ENCODE measurements at regions not wholly inside any gene's neighbourhood (a gene's known extent, or its start where the extent isn't known, plus 50 kb on each side); places are given as distances from the start of the nearest gene placed in this dataset.

- Histone ChIP-seq H3K9me3 (ENCODE audit: insufficient read depth, low read depth, low read length) (peaks cover 4% of the 10 kb centered on the region; the same call in 1 of the 2 replicates), H3K4me3 (ENCODE audit: low read length) (no peak overlapping the region), H3K36me3 (ENCODE audit: insufficient read depth, low read length) (no peaks in the 10 kb centered on the region), H3K9ac (ENCODE audit: low read depth, low read length) (no peak overlapping the region), H3K4me1 (ENCODE audit: insufficient read depth, low read length) (no peaks in the 10 kb centered on the region), H3K27ac (ENCODE audit: low read depth, low read length) (no peak overlapping the region), H3K27me3 (ENCODE audit: insufficient read depth, low read length) (no peaks in the 10 kb centered on the region)
- WGBS = 96% methylated on average over 2 of the region's 2 CpGs
Observed at GRCh38 chr21:41627428-41627827, 119.5 kb upstream of the TMPRSS2 start.

- no peak overlapping the region for H3K4me3 ChIP-seq (ENCODE audit: low read length)
- H3K36me3 ChIP-seq (ENCODE audit: insufficient read depth, low read length) = no peaks in the 10 kb centered on the region
- no peaks in the 10 kb centered on the region for H3K4me1 ChIP-seq (ENCODE audit: insufficient read depth, low read length)
- H3K27ac ChIP-seq (ENCODE audit: low read depth, low read length) = no peak overlapping the region
- peaks cover 4% of the 10 kb centered on the region; the same call in 1 of the 2 replicates for H3K9me3 ChIP-seq (ENCODE audit: insufficient read depth, low read depth, low read length)
- no peaks in the 10 kb centered on the region for H3K27me3 ChIP-seq (ENCODE audit: insufficient read depth, low read length)
- 75% methylated on average over 5 of the region's 6 CpGs for WGBS
- no peak overlapping the region for H3K9ac ChIP-seq (ENCODE audit: low read depth, low read length)
Observed at GRCh38 chr21:41626021-41626420, 118.1 kb upstream of the TMPRSS2 start.

GRCh38 chr21:41625428-41625827 lies 117.5 kb upstream of the TMPRSS2 start:
- Histone ChIP-seq H3K36me3 (ENCODE audit: insufficient read depth, low read length) (no peaks in the 10 kb centered on the region), H3K27ac (ENCODE audit: low read depth, low read length) (no peak overlapping the region), H3K4me3 (ENCODE audit: low read length) (no peak overlapping the region), H3K9me3 (ENCODE audit: insufficient read depth, low read depth, low read length) (peaks cover 4% of the 10 kb centered on the region; the same call in 1 of the 2 replicates), H3K9ac (ENCODE audit: low read depth, low read length) (no peak overlapping the region), H3K4me1 (ENCODE audit: insufficient read depth, low read length) (no peaks in the 10 kb centered on the region), H3K27me3 (ENCODE audit: insufficient read depth, low read length) (no peaks in the 10 kb centered on the region)
- WGBS = 93% methylated on average over 4 of the region's 4 CpGs

- 97% methylated on average over 5 of the region's 7 CpGs for WGBS
Observed at GRCh38 chr21:41624674-41625310, 116.8 kb upstream of the TMPRSS2 start.

GRCh38 chr21:41623945-41624344 lies 116.0 kb upstream of the TMPRSS2 start:
- Histone ChIP-seq H3K27ac (ENCODE audit: low read depth, low read length) (no peak overlapping the region), H3K36me3 (ENCODE audit: insufficient read depth, low read length) (no peaks in the 10 kb centered on the region), H3K27me3 (ENCODE audit: insufficient read depth, low read length) (no peaks in the 10 kb centered on the region), H3K4me1 (ENCODE audit: insufficient read depth, low read length) (no peaks in the 10 kb centered on the region), H3K9me3 (ENCODE audit: insufficient read depth, low read depth, low read length) (no peaks in the 10 kb centered on the region), H3K4me3 (ENCODE audit: low read length) (no peak overlapping the region), H3K9ac (ENCODE audit: low read depth, low read length) (no peak overlapping the region)
- 93% methylated on average over 8 of the region's 8 CpGs for WGBS

More at GRCh38 chr21:41624674-41625310, 116.8 kb upstream of the TMPRSS2 start:
- H3K9me3 ChIP-seq (ENCODE audit: insufficient read depth, low read depth, low read length) = peaks cover 4% of the 10 kb centered on the region; the same call in 1 of the 2 replicates
- H3K4me3 ChIP-seq (ENCODE audit: low read length) = no peak overlapping the region
- no peaks in the 10 kb centered on the region for H3K36me3 ChIP-seq (ENCODE audit: insufficient read depth, low read length)
- H3K27me3 ChIP-seq (ENCODE audit: insufficient read depth, low read length) = no peaks in the 10 kb centered on the region
- no peak overlapping the region for H3K27ac ChIP-seq (ENCODE audit: low read depth, low read length)
- no peak overlapping the region for H3K9ac ChIP-seq (ENCODE audit: low read depth, low read length)
- no peaks in the 10 kb centered on the region for H3K4me1 ChIP-seq (ENCODE audit: insufficient read depth, low read length)

- Histone ChIP-seq H3K4me1 (ENCODE audit: insufficient read depth, low read length) (no peaks in the 10 kb centered on the region), H3K9me3 (ENCODE audit: insufficient read depth, low read depth, low read length) (no peaks in the 10 kb centered on the region), H3K27me3 (ENCODE audit: insufficient read depth, low read length) (no peaks in the 10 kb centered on the region), H3K4me3 (ENCODE audit: low read length) (no peak overlapping the region), H3K36me3 (ENCODE audit: insufficient read depth, low read length) (no peaks in the 10 kb centered on the region), H3K9ac (ENCODE audit: low read depth, low read length) (no peak overlapping the region), H3K27ac (ENCODE audit: low read depth, low read length) (no peak overlapping the region)
- WGBS = 92% methylated on average over 26 of the region's 26 CpGs
Observed at GRCh38 chr21:41622831-41623548, 115.0 kb upstream of the TMPRSS2 start.

- no peaks in the 10 kb centered on the region for H3K9me3 ChIP-seq (ENCODE audit: insufficient read depth, low read depth, low read length)
- no peak overlapping the region for H3K4me3 ChIP-seq (ENCODE audit: low read length)
- H3K36me3 ChIP-seq (ENCODE audit: insufficient read depth, low read length) = no peaks in the 10 kb centered on the region
- H3K4me1 ChIP-seq (ENCODE audit: insufficient read depth, low read length) = no peaks in the 10 kb centered on the region
- 92% methylated on average over 10 of the region's 10 CpGs for WGBS
- H3K27me3 ChIP-seq (ENCODE audit: insufficient read depth, low read length) = no peaks in the 10 kb centered on the region
- no peak overlapping the region for H3K9ac ChIP-seq (ENCODE audit: low read depth, low read length)
- no peak overlapping the region for H3K27ac ChIP-seq (ENCODE audit: low read depth, low read length)
Observed at GRCh38 chr21:41622201-41622600, 114.2 kb upstream of the TMPRSS2 start.

- Histone ChIP-seq H3K9me3 (ENCODE audit: insufficient read depth, low read depth, low read length) (no peaks in the 10 kb centered on the region), H3K4me1 (ENCODE audit: insufficient read depth, low read length) (no peaks in the 10 kb centered on the region), H3K9ac (ENCODE audit: low read depth, low read length) (no peak overlapping the region), H3K27ac (ENCODE audit: low read depth, low read length) (no peak overlapping the region), H3K36me3 (ENCODE audit: insufficient read depth, low read length) (no peaks in the 10 kb centered on the region), H3K27me3 (ENCODE audit: insufficient read depth, low read length) (no peaks in the 10 kb centered on the region), H3K4me3 (ENCODE audit: low read length) (no peak overlapping the region)
- 94% methylated on average over 10 of the region's 10 CpGs for WGBS
Observed at GRCh38 chr21:41621513-41621912, 113.6 kb upstream of the TMPRSS2 start.

- H3K36me3 ChIP-seq (ENCODE audit: insufficient read depth, low read length) = no peaks in the 10 kb centered on the region
- no peak overlapping the region for H3K4me3 ChIP-seq (ENCODE audit: low read length)
- H3K27ac ChIP-seq (ENCODE audit: low read depth, low read length) = no peak overlapping the region
- H3K9me3 ChIP-seq (ENCODE audit: insufficient read depth, low read depth, low read length) = no peaks in the 10 kb centered on the region
- H3K4me1 ChIP-seq (ENCODE audit: insufficient read depth, low read length) = no peaks in the 10 kb centered on the region
- no peak overlapping the region for H3K9ac ChIP-seq (ENCODE audit: low read depth, low read length)
- WGBS = 87% methylated on average over 8 of the region's 8 CpGs
- no peaks in the 10 kb centered on the region for H3K27me3 ChIP-seq (ENCODE audit: insufficient read depth, low read length)
Observed at GRCh38 chr21:41620982-41621381, 113.0 kb upstream of the TMPRSS2 start.

- no peak overlapping the region for H3K4me3 ChIP-seq (ENCODE audit: low read length)
- no peaks in the 10 kb centered on the region for H3K36me3 ChIP-seq (ENCODE audit: insufficient read depth, low read length)
- H3K27ac ChIP-seq (ENCODE audit: low read depth, low read length) = no peak overlapping the region
- no peaks in the 10 kb centered on the region for H3K9me3 ChIP-seq (ENCODE audit: insufficient read depth, low read depth, low read length)
- 98% methylated on average over 6 of the region's 6 CpGs for WGBS
- no peaks in the 10 kb centered on the region for H3K27me3 ChIP-seq (ENCODE audit: insufficient read depth, low read length)
- H3K9ac ChIP-seq (ENCODE audit: low read depth, low read length) = no peak overlapping the region
- H3K4me1 ChIP-seq (ENCODE audit: insufficient read depth, low read length) = no peaks in the 10 kb centered on the region
Observed at GRCh38 chr21:41620541-41620940, 112.6 kb upstream of the TMPRSS2 start.

GRCh38 chr21:41616031-41616591 lies 108.2 kb upstream of the TMPRSS2 start:
- WGBS = 90% methylated on average over 8 of the region's 8 CpGs
- Histone ChIP-seq H3K36me3 (ENCODE audit: insufficient read depth, low read length) (no peaks in the 10 kb centered on the region), H3K9ac (ENCODE audit: low read depth, low read length) (no peak overlapping the region), H3K9me3 (ENCODE audit: insufficient read depth, low read depth, low read length) (no peaks in the 10 kb centered on the region), H3K27ac (ENCODE audit: low read depth, low read length) (no peak overlapping the region), H3K27me3 (ENCODE audit: insufficient read depth, low read length) (no peaks in the 10 kb centered on the region), H3K4me1 (ENCODE audit: insufficient read depth, low read length) (peaks cover 10% of the 10 kb centered on the region; the same call in 1 of the 2 replicates), H3K4me3 (ENCODE audit: low read length) (no peak overlapping the region)
